ENCODE measurements at regions not wholly inside any gene's neighbourhood (a gene's known extent, or its start where the extent isn't known, plus 50 kb on each side); places are given as distances from the start of the nearest gene placed in this dataset.

- TF ChIP-seq ATF3 (IDR thresholded peaks at IDR 0.05) (no peak), POLR2A (IDR thresholded peaks at IDR 0.05; ENCODE audit: borderline replicate concordance, extremely low read depth, insufficient read depth, insufficient read length) (no peak), RAD21 (IDR thresholded peaks at IDR 0.05; ENCODE audit: low read depth) (no peak), SIN3A (IDR thresholded peaks at IDR 0.05; ENCODE audit: low read depth) (no peak), EZH2phosphoT487 (IDR thresholded peaks at IDR 0.05; ENCODE audit: borderline replicate concordance) (no peak)
- TF ChIP-seq, protein P1, sequence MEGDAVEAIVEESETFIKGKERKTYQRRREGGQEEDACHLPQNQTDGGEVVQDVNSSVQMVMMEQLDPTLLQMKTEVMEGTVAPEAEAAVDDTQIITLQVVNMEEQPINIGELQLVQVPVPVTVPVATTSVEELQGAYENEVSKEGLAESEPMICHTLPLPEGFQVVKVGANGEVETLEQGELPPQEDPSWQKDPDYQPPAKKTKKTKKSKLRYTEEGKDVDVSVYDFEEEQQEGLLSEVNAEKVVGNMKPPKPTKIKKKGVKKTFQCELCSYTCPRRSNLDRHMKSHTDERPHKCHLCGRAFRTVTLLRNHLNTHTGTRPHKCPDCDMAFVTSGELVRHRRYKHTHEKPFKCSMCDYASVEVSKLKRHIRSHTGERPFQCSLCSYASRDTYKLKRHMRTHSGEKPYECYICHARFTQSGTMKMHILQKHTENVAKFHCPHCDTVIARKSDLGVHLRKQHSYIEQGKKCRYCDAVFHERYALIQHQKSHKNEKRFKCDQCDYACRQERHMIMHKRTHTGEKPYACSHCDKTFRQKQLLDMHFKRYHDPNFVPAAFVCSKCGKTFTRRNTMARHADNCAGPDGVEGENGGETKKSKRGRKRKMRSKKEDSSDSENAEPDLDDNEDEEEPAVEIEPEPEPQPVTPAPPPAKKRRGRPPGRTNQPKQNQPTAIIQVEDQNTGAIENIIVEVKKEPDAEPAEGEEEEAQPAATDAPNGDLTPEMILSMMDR (IDR thresholded peaks at IDR 0.05 in 2 of 3, conservative IDR thresholded peaks at IDR 0.05 in 1 of 3; ENCODE audit: borderline replicate concordance in 1 of 3, insufficient read depth in 1 of 3, low read depth in 2 of 3, low read length in 2 of 3): no peak
- TF ChIP-seq, protein P2, sequence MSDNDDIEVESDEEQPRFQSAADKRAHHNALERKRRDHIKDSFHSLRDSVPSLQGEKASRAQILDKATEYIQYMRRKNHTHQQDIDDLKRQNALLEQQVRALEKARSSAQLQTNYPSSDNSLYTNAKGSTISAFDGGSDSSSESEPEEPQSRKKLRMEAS (IDR thresholded peaks at IDR 0.05): no peak
- TF ChIP-seq, protein P3, sequence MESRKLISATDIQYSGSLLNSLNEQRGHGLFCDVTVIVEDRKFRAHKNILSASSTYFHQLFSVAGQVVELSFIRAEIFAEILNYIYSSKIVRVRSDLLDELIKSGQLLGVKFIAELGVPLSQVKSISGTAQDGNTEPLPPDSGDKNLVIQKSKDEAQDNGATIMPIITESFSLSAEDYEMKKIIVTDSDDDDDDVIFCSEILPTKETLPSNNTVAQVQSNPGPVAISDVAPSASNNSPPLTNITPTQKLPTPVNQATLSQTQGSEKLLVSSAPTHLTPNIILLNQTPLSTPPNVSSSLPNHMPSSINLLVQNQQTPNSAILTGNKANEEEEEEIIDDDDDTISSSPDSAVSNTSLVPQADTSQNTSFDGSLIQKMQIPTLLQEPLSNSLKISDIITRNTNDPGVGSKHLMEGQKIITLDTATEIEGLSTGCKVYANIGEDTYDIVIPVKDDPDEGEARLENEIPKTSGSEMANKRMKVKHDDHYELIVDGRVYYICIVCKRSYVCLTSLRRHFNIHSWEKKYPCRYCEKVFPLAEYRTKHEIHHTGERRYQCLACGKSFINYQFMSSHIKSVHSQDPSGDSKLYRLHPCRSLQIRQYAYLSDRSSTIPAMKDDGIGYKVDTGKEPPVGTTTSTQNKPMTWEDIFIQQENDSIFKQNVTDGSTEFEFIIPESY (IDR thresholded peaks at IDR 0.05; ENCODE audit: extremely low read depth, insufficient replicate concordance, low read length): no peak
These were observed 180.6 kb upstream of the MYL2 start for GRCh38 chr12:111101003-111101402.
